Astrocyte of the spinal cord (primary cell): ENCODE measurements at regions not wholly inside any gene's neighbourhood (a gene's known extent, or its start where the extent isn't known, plus 50 kb on each side); places are given as distances from the start of the nearest gene placed in this dataset.

ENCODE experiments used
- DNase-seq: peaks from one replicate; pipeline ENCODE4 v3.0.0; 2011; ENCODE audit warnings: low read depth, low spot score
- H3K4me3 ChIP-seq: 2 replicates; pipeline ENCODE4 v1.5.1; 2011; ENCODE audit warnings: low read depth, mild to moderate bottlenecking, low read length, moderate library complexity
- in situ Hi-C: cut with HindIII; loops from 2 replicates; pipeline ENCODE4 v1.10.0; 2017; ENCODE audit warnings: low sequenced_read_pairs
- TF ChIP-seq, protein P1 (sequence below): IDR thresholded peaks from 2 replicates; pipeline ENCODE4 v1.5.1; 2012; ENCODE audit warnings: low read depth, mild to moderate bottlenecking, low read length, inconsistent platforms

DNA sequence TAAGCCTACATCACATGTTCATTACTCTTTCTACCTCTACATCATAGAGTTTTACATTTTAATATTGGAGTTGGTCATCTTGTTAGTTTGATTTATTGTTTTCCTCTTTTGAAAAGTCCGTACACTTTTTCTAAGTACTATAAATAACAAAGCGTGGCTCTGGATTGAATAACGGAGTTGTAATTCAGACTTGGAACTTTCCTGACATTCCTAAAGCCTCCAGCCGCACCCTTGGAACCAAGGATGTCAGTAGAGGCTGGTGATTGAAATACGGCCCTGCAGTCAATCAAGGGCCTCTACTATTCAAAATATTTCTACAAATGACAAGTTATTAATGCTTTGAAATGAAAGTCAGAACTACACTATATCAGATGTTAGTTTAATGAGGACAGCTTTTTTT lies 301.9 kb upstream of the TBX18 start:
- no peak for DNase-seq
- in situ Hi-C loops = no loop called here
- TF ChIP-seq, protein P1, sequence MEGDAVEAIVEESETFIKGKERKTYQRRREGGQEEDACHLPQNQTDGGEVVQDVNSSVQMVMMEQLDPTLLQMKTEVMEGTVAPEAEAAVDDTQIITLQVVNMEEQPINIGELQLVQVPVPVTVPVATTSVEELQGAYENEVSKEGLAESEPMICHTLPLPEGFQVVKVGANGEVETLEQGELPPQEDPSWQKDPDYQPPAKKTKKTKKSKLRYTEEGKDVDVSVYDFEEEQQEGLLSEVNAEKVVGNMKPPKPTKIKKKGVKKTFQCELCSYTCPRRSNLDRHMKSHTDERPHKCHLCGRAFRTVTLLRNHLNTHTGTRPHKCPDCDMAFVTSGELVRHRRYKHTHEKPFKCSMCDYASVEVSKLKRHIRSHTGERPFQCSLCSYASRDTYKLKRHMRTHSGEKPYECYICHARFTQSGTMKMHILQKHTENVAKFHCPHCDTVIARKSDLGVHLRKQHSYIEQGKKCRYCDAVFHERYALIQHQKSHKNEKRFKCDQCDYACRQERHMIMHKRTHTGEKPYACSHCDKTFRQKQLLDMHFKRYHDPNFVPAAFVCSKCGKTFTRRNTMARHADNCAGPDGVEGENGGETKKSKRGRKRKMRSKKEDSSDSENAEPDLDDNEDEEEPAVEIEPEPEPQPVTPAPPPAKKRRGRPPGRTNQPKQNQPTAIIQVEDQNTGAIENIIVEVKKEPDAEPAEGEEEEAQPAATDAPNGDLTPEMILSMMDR = no peak

DNA sequence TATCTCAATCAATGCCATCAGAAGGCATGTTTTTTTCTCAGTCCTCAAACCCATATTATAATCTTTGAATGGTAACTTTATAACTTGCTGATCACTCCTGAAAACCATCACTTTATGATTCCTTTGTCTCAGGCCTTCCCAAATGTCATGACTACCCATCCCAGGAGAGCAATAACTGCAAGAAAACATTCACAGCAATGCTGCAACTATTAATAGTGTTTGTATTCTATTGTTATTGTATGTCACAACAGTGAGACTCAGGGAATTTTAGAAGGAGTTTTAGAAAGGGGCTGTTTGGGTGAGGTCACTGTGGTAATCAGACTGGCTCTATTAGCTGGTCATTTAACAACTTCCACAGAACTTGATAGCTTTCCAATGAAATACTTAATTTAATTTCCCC lies 301.4 kb upstream of the TBX18 start:
- H3K4me3 ChIP-seq = no peak overlapping the region
- in situ Hi-C loops = no loop called here
- TF ChIP-seq, protein P1 = no peak
- no peak for DNase-seq

More for the DNA sequence above, 301.9 kb upstream of the TBX18 start:
- no peak overlapping the region for H3K4me3 ChIP-seq

DNA sequence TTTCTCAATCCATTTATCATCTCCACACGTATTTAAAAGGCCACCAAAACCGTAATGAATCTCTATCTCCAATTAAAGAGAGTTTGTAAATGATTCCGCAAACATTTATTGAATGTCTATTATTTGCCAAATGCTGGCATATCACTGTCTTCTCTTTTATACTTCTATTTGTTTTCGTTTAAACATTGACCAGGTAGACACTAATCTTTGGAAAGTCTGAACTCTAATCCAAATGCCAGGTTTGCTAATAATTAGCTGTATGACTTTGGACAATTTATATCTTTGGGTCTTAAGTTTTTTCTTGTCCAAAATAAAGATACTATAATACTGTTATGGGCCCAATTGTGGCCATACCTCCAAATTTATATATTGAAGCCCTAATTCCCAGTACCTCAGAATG lies 299.2 kb upstream of the TBX18 start:
- DNase-seq = no peak
- TF ChIP-seq, protein P1 = no peak
- no peak overlapping the region for H3K4me3 ChIP-seq
- in situ Hi-C loops = no loop called here

DNA sequence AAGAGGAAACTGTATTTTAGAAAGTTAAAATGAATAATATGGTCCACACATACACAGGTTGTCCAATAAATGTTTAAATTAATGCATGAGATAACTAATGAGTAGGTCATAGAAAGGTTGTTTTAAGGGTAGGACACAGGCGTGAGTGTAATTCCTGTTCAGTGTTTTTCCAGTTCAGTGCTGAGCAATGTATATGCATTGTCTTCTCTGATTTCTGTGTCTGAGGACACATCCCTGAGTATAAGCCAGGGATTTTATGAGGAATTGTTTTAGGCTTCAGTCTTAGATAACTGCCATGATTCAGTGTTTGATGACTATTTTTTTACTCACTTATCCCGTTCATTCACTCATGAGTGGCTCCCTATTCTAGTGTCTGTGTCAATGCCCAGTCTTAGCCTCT lies 298.5 kb upstream of the TBX18 start:
- TF ChIP-seq, protein P1 = no peak
- H3K4me3 ChIP-seq = no peak overlapping the region
- in situ Hi-C loops = no loop called here
- DNase-seq = no peak

DNA sequence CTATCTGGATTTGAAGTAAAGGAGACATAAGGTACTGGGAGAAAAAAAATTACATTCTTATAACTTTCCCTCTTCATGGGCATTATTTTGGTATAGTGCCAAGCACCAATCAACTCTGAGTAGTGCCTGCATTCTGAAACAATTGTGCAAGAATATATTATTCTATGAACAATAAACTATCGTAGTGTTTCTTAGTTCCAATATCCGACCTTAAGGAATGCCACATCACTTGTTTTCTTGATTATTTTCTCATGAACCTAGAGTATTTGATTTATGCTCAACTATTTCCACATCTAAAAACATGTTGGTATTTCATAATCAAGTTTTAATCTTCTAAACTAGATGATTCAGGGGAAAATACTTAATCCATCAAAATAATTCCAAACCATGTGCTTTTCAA lies 294.4 kb upstream of the TBX18 start:
- TF ChIP-seq, protein P1 = no peak
- in situ Hi-C loops = no loop called here
- no peak overlapping the region for H3K4me3 ChIP-seq
- DNase-seq = no peak

DNA sequence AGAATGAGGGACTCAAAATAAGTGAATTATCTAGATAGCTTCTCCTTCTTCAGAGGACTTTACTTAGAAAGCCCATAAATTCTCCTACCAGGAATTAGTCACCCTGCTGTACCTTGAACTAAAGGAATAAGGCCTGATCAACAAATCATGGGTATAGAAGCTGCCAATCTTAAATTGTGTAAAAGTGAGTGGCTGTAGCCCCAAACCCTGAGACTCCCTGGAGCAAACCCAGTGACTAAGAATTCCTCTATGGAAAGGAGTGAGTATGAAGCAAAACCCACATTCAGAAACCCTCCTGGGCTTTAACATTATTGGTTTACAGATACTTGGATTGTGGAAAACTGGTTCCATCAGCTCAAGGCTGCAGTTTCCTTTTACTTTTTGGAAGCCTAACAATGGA lies 285.8 kb upstream of the TBX18 start:
- in situ Hi-C loops = no loop called here
- TF ChIP-seq, protein P1 = no peak
- H3K4me3 ChIP-seq = no peak overlapping the region
- DNase-seq = no peak

DNA sequence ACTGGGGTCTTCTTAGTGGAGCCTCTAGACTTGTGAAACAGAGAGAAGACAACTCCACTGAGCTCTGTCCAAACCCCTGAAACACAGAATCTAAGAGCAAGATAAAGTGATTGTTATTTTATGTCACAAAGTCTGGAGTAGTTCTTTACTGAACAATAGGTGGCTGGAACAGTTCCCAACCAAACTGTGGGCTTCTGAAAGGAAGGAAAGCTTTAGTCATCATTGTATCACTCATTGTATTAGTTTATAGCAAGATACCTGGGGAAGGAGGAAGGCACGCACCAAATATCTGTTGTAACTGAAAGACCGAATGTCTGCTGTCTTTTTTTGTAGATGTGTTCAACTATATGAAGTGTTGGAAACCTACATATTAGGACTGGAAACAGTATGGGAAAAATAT lies 284.9 kb upstream of the TBX18 start:
- DNase-seq = no peak
- TF ChIP-seq, protein P1 = no peak
- H3K4me3 ChIP-seq = no peak overlapping the region
- in situ Hi-C loops = no loop called here
